GM23338 (cell line): ENCODE measurements at regions not wholly inside any gene's neighbourhood (a gene's known extent, or its start where the extent isn't known, plus 50 kb on each side); places are given as distances from the start of the nearest gene placed in this dataset.
A peak's percentile ranks its signal among the peaks of the same experiment; 100 is the strongest.

ENCODE experiments used
- ATAC-seq: fragments of 200-7000 bp; cut with Tn5 transposase; 3 replicates; pipeline ENCODE4 v1.9.1; 2020
- DNase-seq: peaks from one replicate; pipeline ENCODE4 v3.0.0-alpha.2; 2015; ENCODE audit warnings: low spot score
- H2AFZ ChIP-seq: fragments of 200-600 bp; sonication (generic); 2 replicates; pipeline ENCODE4 v1.8.0; 2016; ENCODE audit warnings: antibody characterized with exemption, mild to moderate bottlenecking, moderate library complexity
- H3F3A ChIP-seq: fragments of 200-600 bp; sonication (generic); replicated peaks from 2 replicates; pipeline ENCODE4 v1.8.0; 2017; ENCODE audit warnings: antibody characterized with exemption, mixed run types, low read depth
- H3K27ac ChIP-seq: fragments of 200-600 bp; sonication (generic); 2 replicates; pipeline ENCODE4 v1.6.1; 2016; ENCODE audit warnings: low read depth
- H3K27me3 ChIP-seq: fragments of 200-600 bp; sonication (generic); 2 replicates; pipeline ENCODE4 v1.8.0; 2016; ENCODE audit warnings: mild to moderate bottlenecking, mixed run types, moderate library complexity; ENCODE audit not compliant: insufficient read depth
- H3K36me3 ChIP-seq: fragments of 200-600 bp; sonication (generic); 2 replicates; pipeline ENCODE4 v1.8.0; 2016; ENCODE audit warnings: mild to moderate bottlenecking; ENCODE audit not compliant: insufficient read depth
- H3K4me1 ChIP-seq: fragments of 200-600 bp; sonication (generic); 2 replicates; pipeline ENCODE4 v1.8.0; 2016; ENCODE audit warnings: mild to moderate bottlenecking, moderate library complexity; ENCODE audit not compliant: insufficient read depth
- H3K4me2 ChIP-seq: fragments of 200-600 bp; sonication (generic); 2 replicates; pipeline ENCODE4 v1.7.1; 2017; ENCODE audit warnings: mixed run types
- H3K4me3 ChIP-seq: fragments of 200-600 bp; sonication (generic); 2 replicates; pipeline ENCODE4 v1.6.1; 2016; ENCODE audit warnings: mixed run types
- H3K79me2 ChIP-seq: fragments of 200-600 bp; sonication (generic); replicated peaks from 2 replicates; pipeline ENCODE4 v1.8.0; 2017; ENCODE audit warnings: mild to moderate bottlenecking; ENCODE audit not compliant: insufficient read depth
- H3K9me2 ChIP-seq: fragments of 200-600 bp; sonication (generic); 2 replicates; pipeline ENCODE4 v1.8.0; 2017; ENCODE audit not compliant: insufficient read depth
- H4K20me1 ChIP-seq: fragments of 200-600 bp; sonication (generic); replicated peaks from 2 replicates; pipeline ENCODE4 v1.8.0; 2017; ENCODE audit warnings: mild to moderate bottlenecking; ENCODE audit not compliant: insufficient read depth
- H3K27ac Mint-ChIP-seq: 2 replicates; pipeline ENCODE4 v1.8.0; 2020; ENCODE audit warnings: inconsistent platforms, mild to moderate bottlenecking, moderate library complexity, mixed read lengths
- H3K27me3 Mint-ChIP-seq: 3 replicates; pipeline ENCODE4 v1.8.0; 2022; ENCODE audit warnings: low read depth, mild to moderate bottlenecking, moderate library complexity, mixed read lengths, inconsistent platforms; ENCODE audit not compliant: insufficient read depth, poor library complexity
- H3K36me3 Mint-ChIP-seq: 3 replicates; pipeline ENCODE4 v1.8.0; 2021; ENCODE audit warnings: low read depth, mild to moderate bottlenecking, inconsistent platforms, moderate library complexity, mixed read lengths
- H3K4me1 Mint-ChIP-seq: 3 replicates; pipeline ENCODE4 v1.8.0; 2020; ENCODE audit warnings: mild to moderate bottlenecking, inconsistent platforms, mixed read lengths
- H3K4me3 Mint-ChIP-seq: 3 replicates; pipeline ENCODE4 v1.8.0; 2021; ENCODE audit warnings: moderate library complexity, mild to moderate bottlenecking, inconsistent platforms, mixed read lengths
- H3K9me3 Mint-ChIP-seq: 3 replicates; pipeline ENCODE4 v1.8.0; 2020; ENCODE audit warnings: moderate library complexity, mild to moderate bottlenecking, inconsistent platforms, mixed read lengths
- CREB1 ChIP-seq: fragments of 250-450 bp; sonication (Bioruptor Pico); IDR thresholded peaks from 2 replicates; pipeline ENCODE4 v1.5.0; 2020; ENCODE audit warnings: low read depth, mild to moderate bottlenecking, moderate library complexity
- CTCF ChIP-seq, 2 experiments: fragments of 200-600 bp in 1 of 2; sonication (generic) in 1 of 2; conservative IDR thresholded peaks; 2 replicates each; pipeline versions ENCODE4 v1.5.1 to v1.6.1; 2016 to 2017; ENCODE audit warnings: antibody characterized with exemption in 2 of 2, low read depth in 2 of 2, mild to moderate bottlenecking in 2 of 2, moderate library complexity in 1 of 2
- ETS1 ChIP-seq: IDR thresholded peaks from 2 replicates; pipeline ENCODE4 v1.6.1; 2016; ENCODE audit warnings: antibody characterized with exemption
- EZH2 ChIP-seq: fragments of 200-600 bp; sonication (generic); IDR thresholded peaks from one replicate; pipeline ENCODE4 v1.8.0; 2017; ENCODE audit warnings: antibody characterized with exemption, mild to moderate bottlenecking, low read depth; ENCODE audit not compliant: unreplicated experiment
- EZH2phosphoT487 ChIP-seq: fragments of 200-600 bp; sonication (generic); IDR thresholded peaks from one replicate; pipeline ENCODE4 v1.8.1; 2018; ENCODE audit warnings: antibody characterized with exemption; ENCODE audit not compliant: unreplicated experiment
- JUNB ChIP-seq: IDR thresholded peaks from one replicate; pipeline ENCODE4 v1.6.1; 2016; ENCODE audit warnings: antibody characterized with exemption; ENCODE audit not compliant: unreplicated experiment
- NANOG ChIP-seq: IDR thresholded peaks from 2 replicates; pipeline ENCODE4 v1.6.1; 2016; ENCODE audit warnings: antibody characterized with exemption, borderline replicate concordance
- POLR2AphosphoS5 ChIP-seq: IDR thresholded peaks from 2 replicates; pipeline ENCODE4 v1.6.1; 2016; ENCODE audit warnings: antibody characterized with exemption, low read depth
- REST ChIP-seq: IDR thresholded peaks from one replicate; pipeline ENCODE4 v1.6.1; 2018; ENCODE audit warnings: antibody characterized with exemption; ENCODE audit not compliant: unreplicated experiment
- STAT1 ChIP-seq: IDR thresholded peaks from one replicate; pipeline ENCODE4 v1.6.1; 2016; ENCODE audit warnings: antibody characterized with exemption; ENCODE audit not compliant: unreplicated experiment
- ZNF114 ChIP-seq: fragments of 250-450 bp; sonication (Bioruptor Pico); IDR thresholded peaks from 2 replicates; pipeline ENCODE4 v1.5.0; 2020; ENCODE audit warnings: mild to moderate bottlenecking, moderate library complexity
- ZNF331 ChIP-seq: fragments of 250-450 bp; sonication (Bioruptor Pico); IDR thresholded peaks from 2 replicates; pipeline ENCODE4 v1.5.0; 2020; ENCODE audit warnings: low read depth, mild to moderate bottlenecking, moderate library complexity
- ZNF462 ChIP-seq: fragments of 250-450 bp; sonication (Bioruptor Pico); IDR thresholded peaks from 2 replicates; pipeline ENCODE4 v1.5.0; 2020; ENCODE audit warnings: mild to moderate bottlenecking, moderate library complexity

GRCh38 chr13:33691980-33692379 is 126.0 kb upstream of the RFC3 start:
- H3F3A ChIP-seq: no peaks in the 10 kb centered on the region
- peaks cover 2% of the 10 kb centered on the region for H3K27me3 Mint-ChIP-seq
- peaks cover 17% of the 10 kb centered on the region; the same call in 1 of the 2 replicates for H3K36me3 ChIP-seq
- H3K27ac Mint-ChIP-seq: no peak overlapping the region
- H3K79me2 ChIP-seq: no peaks in the 10 kb centered on the region
- DNase-seq (no peak), ATAC-seq (no peak)
- no peak overlapping the region for H3K4me3 Mint-ChIP-seq
- H3K4me2 ChIP-seq: no peak overlapping the region
- no peak overlapping the region for H3K27ac ChIP-seq
- 0 out of 2 replicates have a peak overlapping the region, but pooled peaks have one; percentile 60 for H2AFZ ChIP-seq
- no peaks in the 10 kb centered on the region for H3K4me1 Mint-ChIP-seq
- no peaks in the 10 kb centered on the region for H4K20me1 ChIP-seq
- peaks cover 33% of the 10 kb centered on the region for H3K36me3 Mint-ChIP-seq
- H3K4me3 ChIP-seq: no peak overlapping the region
- H3K27me3 ChIP-seq: no peaks in the 10 kb centered on the region
- TF ChIP-seq REST: no peak
- no peak for TF ChIP-seq JUNB
- no peak for TF ChIP-seq POLR2AphosphoS5
- TF ChIP-seq ETS1: no peak
- TF ChIP-seq ZNF114 (CRISPR knock-in tag): no peak
- TF ChIP-seq STAT1: no peak
- no peak for TF ChIP-seq EZH2phosphoT487
- TF ChIP-seq ZNF462 (CRISPR knock-in tag): no peak
- no peak for TF ChIP-seq CTCF (conservative IDR thresholded peaks at IDR 0.05; ENCODE audit: low read depth in 2 of 2)
- no peak for TF ChIP-seq CREB1 (CRISPR knock-in tag)
- no peak for TF ChIP-seq ZNF331 (CRISPR knock-in tag)
- no peak for TF ChIP-seq NANOG
- no peak for TF ChIP-seq EZH2
- peaks cover 3% of the 10 kb centered on the region; the same call in 1 of the 2 replicates for H3K4me1 ChIP-seq
- no peaks in the 10 kb centered on the region for H3K9me2 ChIP-seq
- peaks cover 47% of the 10 kb centered on the region for H3K9me3 Mint-ChIP-seq
